ENCODE measurements at regions not wholly inside any gene's neighbourhood (a gene's known extent, or its start where the extent isn't known, plus 50 kb on each side); places are given as distances from the start of the nearest gene placed in this dataset.

DNA sequence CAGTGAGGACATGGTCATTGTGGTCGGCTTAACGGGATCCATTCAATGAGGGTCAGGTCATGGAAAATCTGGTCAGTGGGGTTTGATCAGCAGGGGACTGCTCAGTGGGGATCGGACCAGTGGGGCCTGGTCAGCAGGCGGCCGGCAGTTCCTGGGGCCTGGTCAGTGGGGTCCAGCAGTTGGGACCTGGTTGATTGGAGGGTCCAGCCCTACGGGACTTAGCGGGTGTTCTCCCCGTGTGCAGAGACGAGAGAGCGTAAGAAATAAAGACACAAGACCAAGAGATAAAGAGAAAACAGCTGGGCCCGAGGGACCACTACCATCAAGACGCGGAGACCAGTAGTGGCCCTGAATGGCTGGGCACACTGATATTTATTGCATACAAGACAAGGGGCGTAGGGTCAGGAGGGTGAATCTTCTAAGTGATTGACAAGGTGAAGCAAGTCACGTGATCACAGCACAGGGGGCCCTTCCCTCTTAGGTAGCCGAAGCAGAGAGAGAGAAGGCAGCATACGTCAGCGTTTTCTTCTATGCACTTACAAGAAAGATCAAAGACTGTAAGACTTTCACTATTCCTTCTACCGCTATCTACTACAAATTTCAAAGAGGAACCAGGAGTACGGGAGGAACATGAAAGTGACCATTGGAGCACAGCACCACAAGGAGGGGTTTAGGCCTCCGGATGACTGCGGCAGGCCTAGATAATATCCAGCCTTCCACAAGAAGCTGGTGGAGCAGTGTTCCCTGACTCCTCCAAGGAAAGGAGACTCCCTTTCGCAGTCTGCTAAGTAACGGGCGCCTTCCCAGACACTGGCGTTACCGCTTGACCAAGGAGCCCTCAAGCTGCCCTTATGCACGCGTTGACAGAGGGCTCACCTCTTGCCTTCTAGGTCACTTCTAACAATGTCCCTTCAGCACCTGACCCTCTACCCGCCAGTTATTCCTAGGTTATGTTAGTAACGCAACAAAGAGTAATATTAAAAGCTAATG lies 62.1 kb upstream of the TPM4 start:
- TF ChIP-seq KLF7 (tag by site-specific recombination; IDR thresholded peaks at IDR 0.05; ENCODE audit: borderline replicate concordance) (no peak), ZNF311 (tag by site-specific recombination; IDR thresholded peaks at IDR 0.05; ENCODE audit: borderline replicate concordance) (no peak), ZNF792 (tag by site-specific recombination; IDR thresholded peaks at IDR 0.05) (no peak), GLI4 (tag by site-specific recombination; IDR thresholded peaks at IDR 0.05) (no peak), KLF1 (tag by site-specific recombination; IDR thresholded peaks at IDR 0.05) (no peak), ZBTB20 (tag by site-specific recombination; IDR thresholded peaks at IDR 0.05) (no peak), ZNF175 (tag by site-specific recombination; IDR thresholded peaks at IDR 0.05) (no peak), ZNF174 (tag by site-specific recombination; IDR thresholded peaks at IDR 0.05) (no peak)
- TF ChIP-seq, protein P1, sequence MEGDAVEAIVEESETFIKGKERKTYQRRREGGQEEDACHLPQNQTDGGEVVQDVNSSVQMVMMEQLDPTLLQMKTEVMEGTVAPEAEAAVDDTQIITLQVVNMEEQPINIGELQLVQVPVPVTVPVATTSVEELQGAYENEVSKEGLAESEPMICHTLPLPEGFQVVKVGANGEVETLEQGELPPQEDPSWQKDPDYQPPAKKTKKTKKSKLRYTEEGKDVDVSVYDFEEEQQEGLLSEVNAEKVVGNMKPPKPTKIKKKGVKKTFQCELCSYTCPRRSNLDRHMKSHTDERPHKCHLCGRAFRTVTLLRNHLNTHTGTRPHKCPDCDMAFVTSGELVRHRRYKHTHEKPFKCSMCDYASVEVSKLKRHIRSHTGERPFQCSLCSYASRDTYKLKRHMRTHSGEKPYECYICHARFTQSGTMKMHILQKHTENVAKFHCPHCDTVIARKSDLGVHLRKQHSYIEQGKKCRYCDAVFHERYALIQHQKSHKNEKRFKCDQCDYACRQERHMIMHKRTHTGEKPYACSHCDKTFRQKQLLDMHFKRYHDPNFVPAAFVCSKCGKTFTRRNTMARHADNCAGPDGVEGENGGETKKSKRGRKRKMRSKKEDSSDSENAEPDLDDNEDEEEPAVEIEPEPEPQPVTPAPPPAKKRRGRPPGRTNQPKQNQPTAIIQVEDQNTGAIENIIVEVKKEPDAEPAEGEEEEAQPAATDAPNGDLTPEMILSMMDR (tag by site-specific recombination; IDR thresholded peaks at IDR 0.05): no peak
